Astrocyte (in vitro differentiated cells and primary cell): ENCODE measurements at regions not wholly inside any gene's neighbourhood (a gene's known extent, or its start where the extent isn't known, plus 50 kb on each side); places are given as distances from the start of the nearest gene placed in this dataset.
A peak's percentile ranks its signal among the peaks of the same experiment; 100 is the strongest.

ENCODE experiments used
- DNase-seq: peaks from one replicate; pipeline ENCODE4 v3.0.0-alpha.2; 2010; ENCODE audit warnings: low read depth
- FAIRE-seq: peaks from 2 replicates; lab custom pipeline; 2011; peaks lifted over from hg19 to GRCh38; lab: Jason Lieb, UNC
- H2AFZ ChIP-seq: 2 replicates; pipeline ENCODE4 v1.6.0; 2012; ENCODE audit warnings: low read depth, low read length, inconsistent platforms
- H3K27ac ChIP-seq: 2 replicates; pipeline ENCODE4 v1.5.1; 2011; ENCODE audit warnings: low read depth, low read length, inconsistent platforms
- H3K27me3 ChIP-seq: 2 replicates; pipeline ENCODE4 v1.6.0; 2011; ENCODE audit warnings: low read length, inconsistent platforms; ENCODE audit not compliant: insufficient read depth
- H3K36me3 ChIP-seq: 2 replicates; pipeline ENCODE4 v1.5.1; 2011; ENCODE audit warnings: low read length, inconsistent platforms; ENCODE audit not compliant: insufficient read depth
- H3K4me1 ChIP-seq: 2 replicates; pipeline ENCODE4 v1.5.1; 2011; ENCODE audit warnings: low read length, inconsistent platforms; ENCODE audit not compliant: insufficient read depth
- H3K4me2 ChIP-seq: 2 replicates; pipeline ENCODE4 v1.6.0; 2012; ENCODE audit warnings: low read length, inconsistent platforms
- H3K4me3 ChIP-seq: 2 replicates; pipeline ENCODE4 v1.5.1; 2011; ENCODE audit warnings: low read depth, mild to moderate bottlenecking, low read length, inconsistent platforms; ENCODE audit not compliant: insufficient read depth
- H3K79me2 ChIP-seq: 2 replicates; pipeline ENCODE4 v1.6.0; 2012; ENCODE audit warnings: mild to moderate bottlenecking, low read length, inconsistent platforms; ENCODE audit not compliant: insufficient read depth
- H3K9ac ChIP-seq: 2 replicates; pipeline ENCODE4 v1.6.0; 2012; ENCODE audit warnings: mild to moderate bottlenecking, low read length, inconsistent platforms
- H3K9me3 ChIP-seq: 2 replicates; pipeline ENCODE4 v1.5.1; 2012; ENCODE audit warnings: low read depth, mild to moderate bottlenecking, low read length, inconsistent platforms; ENCODE audit not compliant: insufficient read depth
- H4K20me1 ChIP-seq: 2 replicates; pipeline ENCODE4 v1.6.0; 2012; ENCODE audit warnings: low read length, inconsistent platforms; ENCODE audit not compliant: insufficient read depth
- H3K27ac Mint-ChIP-seq: one replicate; pipeline ENCODE4 v1.8.0; 2021; ENCODE audit warnings: mild to moderate bottlenecking, mixed read lengths; ENCODE audit not compliant: unreplicated experiment
- H3K27me3 Mint-ChIP-seq: one replicate; pipeline ENCODE4 v1.8.0; 2021; ENCODE audit warnings: low read depth, mixed read lengths; ENCODE audit not compliant: unreplicated experiment
- H3K36me3 Mint-ChIP-seq: one replicate; pipeline ENCODE4 v1.8.0; 2021; ENCODE audit warnings: low read depth, mixed read lengths; ENCODE audit not compliant: unreplicated experiment
- H3K4me1 Mint-ChIP-seq: one replicate; pipeline ENCODE4 v1.8.0; 2021; ENCODE audit warnings: low read depth, mixed read lengths; ENCODE audit not compliant: unreplicated experiment
- H3K4me3 Mint-ChIP-seq: one replicate; pipeline ENCODE4 v1.8.0; 2021; ENCODE audit warnings: mild to moderate bottlenecking, moderate library complexity, mixed read lengths; ENCODE audit not compliant: unreplicated experiment
- H3K9me3 Mint-ChIP-seq: one replicate; pipeline ENCODE4 v1.8.0; 2021; ENCODE audit warnings: mild to moderate bottlenecking, mixed read lengths; ENCODE audit not compliant: unreplicated experiment
- CTCF ChIP-seq: IDR thresholded peaks from 2 replicates; pipeline ENCODE4 v1.5.1; 2011; ENCODE audit warnings: low read depth, mild to moderate bottlenecking, inconsistent platforms, low read length, moderate library complexity; ENCODE audit not compliant: insufficient read depth
- EZH2 ChIP-seq: IDR thresholded peaks from 2 replicates; pipeline ENCODE4 v1.6.1; 2012; ENCODE audit warnings: mild to moderate bottlenecking, low read length, inconsistent platforms; ENCODE audit not compliant: insufficient read depth

- Histone ChIP-seq H3K27me3 (no peaks in the 10 kb centered on the region), H3K4me1 (peaks cover 26% of the 10 kb centered on the region), H3K79me2 (no peaks in the 10 kb centered on the region), H3K9me3 (no peaks in the 10 kb centered on the region), H2AFZ (no peak overlapping the region), H3K9ac (peak overlapping the region; percentile 5), H3K36me3 (no peaks in the 10 kb centered on the region), H4K20me1 (no peaks in the 10 kb centered on the region), H3K27ac (peak overlapping the region; percentile 90), H3K4me3 (no peak overlapping the region), H3K4me2 (no peak overlapping the region)
- H3K4me3 Mint-ChIP-seq: no peak overlapping the region
- no peak overlapping the region for H3K27ac Mint-ChIP-seq
- no peak for TF ChIP-seq EZH2
- TF ChIP-seq CTCF: no peak
- H3K27me3 Mint-ChIP-seq: peaks cover 27% of the 10 kb centered on the region
- H3K9me3 Mint-ChIP-seq: peaks cover 4% of the 10 kb centered on the region
- DNase-seq (no peak), FAIRE-seq (no peak)
- H3K36me3 Mint-ChIP-seq: no peaks in the 10 kb centered on the region
- peaks cover 20% of the 10 kb centered on the region for H3K4me1 Mint-ChIP-seq
These were observed 94.8 kb upstream of the USP24 start for GRCh38 chr1:55309786-55310504.

- Histone ChIP-seq H4K20me1 (no peaks in the 10 kb centered on the region), H3K4me3 (no peak overlapping the region), H3K36me3 (no peaks in the 10 kb centered on the region), H3K9me3 (no peaks in the 10 kb centered on the region), H3K27ac (no peak overlapping the region), H3K4me1 (peaks cover 26% of the 10 kb centered on the region), H3K79me2 (no peaks in the 10 kb centered on the region), H3K9ac (no peak overlapping the region), H3K4me2 (peak overlapping the region; percentile 12), H2AFZ (no peak overlapping the region), H3K27me3 (no peaks in the 10 kb centered on the region)
- Mint-ChIP-seq H3K4me3 (no peak overlapping the region), H3K9me3 (peaks cover 4% of the 10 kb centered on the region), H3K4me1 (peaks cover 20% of the 10 kb centered on the region), H3K36me3 (no peaks in the 10 kb centered on the region), H3K27me3 (peaks cover 30% of the 10 kb centered on the region), H3K27ac (no peak overlapping the region)
- peak; percentile 63 for DNase-seq
- TF ChIP-seq CTCF (no peak), EZH2 (no peak)
- FAIRE-seq: no peak
These were observed 93.9 kb upstream of the USP24 start for GRCh38 chr1:55309053-55309452.

GRCh38 chr1:55305735-55306134, 90.6 kb upstream of the USP24 start:
- Histone ChIP-seq H3K27ac (no peak overlapping the region), H4K20me1 (no peaks in the 10 kb centered on the region), H3K79me2 (no peaks in the 10 kb centered on the region), H3K9ac (no peak overlapping the region), H3K9me3 (no peaks in the 10 kb centered on the region), H3K4me1 (peaks cover 13% of the 10 kb centered on the region), H3K36me3 (no peaks in the 10 kb centered on the region), H3K4me3 (no peak overlapping the region), H3K27me3 (no peaks in the 10 kb centered on the region), H2AFZ (no peak overlapping the region), H3K4me2 (no peak overlapping the region)
- Mint-ChIP-seq H3K27ac (no peak overlapping the region), H3K27me3 (peaks cover 47% of the 10 kb centered on the region), H3K36me3 (no peaks in the 10 kb centered on the region), H3K4me3 (no peak overlapping the region), H3K9me3 (peaks cover 6% of the 10 kb centered on the region), H3K4me1 (peaks cover 19% of the 10 kb centered on the region)
- peak; percentile 67 for DNase-seq
- no peak for TF ChIP-seq EZH2
- no peak for TF ChIP-seq CTCF
- peak; percentile 76 for FAIRE-seq
